K562 (cell line): ENCODE measurements at regions not wholly inside any gene's neighbourhood (a gene's known extent, or its start where the extent isn't known, plus 50 kb on each side); places are given as distances from the start of the nearest gene placed in this dataset.

ENCODE experiments used
- ATAC-seq: fragments of 200-7000 bp; cut with Tn5 transposase; 3 replicates; pipeline ENCODE4 v1.9.1; 2020; ENCODE audit warnings: moderate library complexity
- BruUV-seq: library from RNA; stranded (reverse); fragments of 400-500 nt; replicated peaks from 2 replicates; lab custom pipeline; 2021; lab: Mats Ljungman, UMichigan
- CTCF ChIA-PET: fragments of 300-600 bp; formaldehyde crosslinking; extraction: SDS; loops from one replicate; lab custom pipeline; 2021; ENCODE audit warnings: low intra/inter-chr PET ratio; lab: Yijun Ruan, JAX
- POLR2A ChIA-PET: fragments of 300-600, 350-650 bp; sonication (Branson Sonifier 250); formaldehyde crosslinking; extraction: SDS; loops from one replicate; lab custom pipeline; 2021; ENCODE audit warnings: antibody characterized with exemption, inconsistent platforms; lab: Yijun Ruan, JAX
- DNase-seq, 4 experiments: peaks; one replicate each; pipeline versions ENCODE4 v3.0.0 to v3.0.0-alpha.2; 2011 to 2018; ENCODE audit warnings: low spot score in 3 of 4, mixed read lengths in 3 of 4; ENCODE audit errors: extremely low read depth in 1 of 4
- FAIRE-seq: peaks from 2 replicates; lab custom pipeline; 2011; peaks lifted over from hg19 to GRCh38; lab: Jason Lieb, UNC
- H2AFZ ChIP-seq: 2 replicates; pipeline ENCODE4 v1.6.0; 2011; ENCODE audit warnings: low read depth, low read length, control low read depth, inconsistent platforms
- H3K27ac ChIP-seq: fragments of 200-600 bp; 3 replicates; pipeline ENCODE4 v1.8.0; 2011; ENCODE audit warnings: low read depth, mild to moderate bottlenecking, control low read depth, inconsistent platforms, low read length, moderate library complexity, mixed read lengths; ENCODE audit errors: extremely low read depth
- H3K27me3 ChIP-seq, 2 experiments: fragments of 300-600 bp in 1 of 2; 2 replicates in 1 of 2; 3 replicates in 1 of 2; pipeline versions ENCODE4 v1.6.0 to v1.8.0; 2011; ENCODE audit warnings: inconsistent platforms in 2 of 2, low read length in 2 of 2, mild to moderate bottlenecking in 1 of 2, mixed read lengths in 1 of 2, moderate library complexity in 1 of 2; ENCODE audit not compliant: control insufficient read depth in 2 of 2, insufficient read depth in 2 of 2
- H3K36me3 ChIP-seq: fragments of 300-600 bp; 3 replicates; pipeline ENCODE4 v1.8.0; 2011; ENCODE audit warnings: mild to moderate bottlenecking, low read length, inconsistent platforms; ENCODE audit not compliant: control insufficient read depth, insufficient read depth
- H3K4me1 ChIP-seq, 2 experiments: fragments of 200-600 bp in 1 of 2; replicated peaks in 1 of 2; 2 replicates in 1 of 2; 3 replicates in 1 of 2; pipeline versions ENCODE4 v1.5.1 to v1.8.0; 2011; ENCODE audit warnings: inconsistent platforms in 2 of 2, low read length in 2 of 2, mild to moderate bottlenecking in 1 of 2, mixed read lengths in 1 of 2, moderate library complexity in 1 of 2; ENCODE audit not compliant: control insufficient read depth in 2 of 2, insufficient read depth in 2 of 2
- H3K4me2 ChIP-seq: 2 replicates; pipeline ENCODE4 v1.6.1; 2011; ENCODE audit warnings: low read length, control low read depth, inconsistent platforms, mixed read lengths; ENCODE audit not compliant: insufficient read depth
- H3K4me3 ChIP-seq: fragments of 200-600 bp; sonication (generic), shearing (Covaris generic); 2 replicates; pipeline ENCODE4 v1.5.1; 2016; ENCODE audit warnings: control low read depth, inconsistent platforms
- H3K79me2 ChIP-seq: fragments of 200-600 bp; 3 replicates; pipeline ENCODE4 v1.8.0; 2011; ENCODE audit warnings: low read length, inconsistent platforms; ENCODE audit not compliant: control insufficient read depth, insufficient read depth
- H3K9ac ChIP-seq, 2 experiments: 2 replicates each; pipeline versions ENCODE4 v1.6.0 to v1.6.1; 2011; ENCODE audit warnings: low read depth in 2 of 2, low read length in 2 of 2, control low read depth in 1 of 2, inconsistent platforms in 1 of 2, mild to moderate bottlenecking in 1 of 2, mixed read lengths in 1 of 2; ENCODE audit not compliant: insufficient read depth in 1 of 2
- H3K9me1 ChIP-seq: one replicate; pipeline ENCODE4 v1.6.0; 2011; ENCODE audit warnings: inconsistent platforms, mild to moderate bottlenecking, low read length, moderate library complexity; ENCODE audit not compliant: control insufficient read depth, insufficient read depth
- H3K9me3 ChIP-seq: replicated peaks from 2 replicates; pipeline ENCODE4 v1.5.1; 2011; ENCODE audit warnings: low read depth, low read length, inconsistent platforms; ENCODE audit not compliant: control insufficient read depth, insufficient read depth
- H4K20me1 ChIP-seq: replicated peaks from 2 replicates; pipeline ENCODE4 v1.6.1; 2011; ENCODE audit warnings: low read length, inconsistent platforms, mixed read lengths; ENCODE audit not compliant: control insufficient read depth, insufficient read depth
- CHCHD3 ChIP-seq: fragments of 250-450 bp; sonication (Bioruptor Pico); IDR thresholded peaks from 2 replicates; pipeline ENCODE4 v2.1.2; 2022; ENCODE audit warnings: mild to moderate bottlenecking
- ETS1 ChIP-seq: conservative IDR thresholded peaks from 2 replicates; pipeline ENCODE4 v1.6.1; 2011; ENCODE audit warnings: low read depth, mild to moderate bottlenecking, low read length; ENCODE audit not compliant: control insufficient read depth
- ETS2 ChIP-seq: IDR thresholded peaks from 2 replicates; pipeline ENCODE4 v1.6.1; 2016; ENCODE audit warnings: borderline replicate concordance, missing genetic modification characterization, mild to moderate bottlenecking, moderate library complexity, missing compliant biosample characterization; ENCODE audit not compliant: poor library complexity, severe bottlenecking
- EZH2 ChIP-seq: IDR thresholded peaks from 2 replicates; pipeline ENCODE4 v1.6.1; 2012; ENCODE audit warnings: low read depth, mild to moderate bottlenecking, inconsistent platforms, low read length, borderline replicate concordance
- GATA2 ChIP-seq: sonication (generic); formaldehyde crosslinking; IDR thresholded peaks from 2 replicates; pipeline ENCODE4 v1.4.0; 2020; ENCODE audit warnings: mild to moderate bottlenecking, missing genetic modification reagents
- HDAC2 ChIP-seq: fragments of 450-650 bp; IDR thresholded peaks from 2 replicates; pipeline ENCODE4 v1.6.1; 2016; ENCODE audit warnings: mild to moderate bottlenecking
- HDAC8 ChIP-seq: fragments of 450-650 bp; IDR thresholded peaks from 2 replicates; pipeline ENCODE4 v1.6.1; 2016; ENCODE audit warnings: mild to moderate bottlenecking, missing genetic modification characterization, moderate library complexity, missing compliant biosample characterization
- HNRNPL ChIP-seq: fragments of 200-400 bp; formaldehyde crosslinking; IDR thresholded peaks from 2 replicates; pipeline ENCODE4 v1.6.1; 2017; ENCODE audit warnings: low read depth, mild to moderate bottlenecking, low read length
- NBN ChIP-seq: fragments of 450-650 bp; IDR thresholded peaks from 2 replicates; pipeline ENCODE4 v1.6.1; 2016; ENCODE audit warnings: low read depth, mild to moderate bottlenecking
- PHB ChIP-seq: fragments of 250-450 bp; sonication (Bioruptor Pico); IDR thresholded peaks from 2 replicates; pipeline ENCODE4 v1.5.0; 2021
- PHF21A ChIP-seq: fragments of 450-650 bp; IDR thresholded peaks from 2 replicates; pipeline ENCODE4 v1.6.1; 2017; ENCODE audit warnings: low read depth, borderline replicate concordance
- SAFB ChIP-seq: fragments of 200-400 bp; formaldehyde crosslinking; IDR thresholded peaks from 2 replicates; pipeline ENCODE4 v1.6.1; 2017; ENCODE audit warnings: low read depth, low read length, borderline replicate concordance
- SP1 ChIP-seq: sonication (generic); formaldehyde crosslinking; IDR thresholded peaks from 2 replicates; pipeline ENCODE4 v1.8.1; 2022; ENCODE audit warnings: mild to moderate bottlenecking, missing genetic modification reagents
- SRSF9 ChIP-seq: fragments of 200-400 bp; formaldehyde crosslinking; IDR thresholded peaks from 2 replicates; pipeline ENCODE4 v1.6.1; 2017; ENCODE audit warnings: low read depth, low read length, borderline replicate concordance
- ZEB2 ChIP-seq: fragments of 450-650 bp; IDR thresholded peaks from 2 replicates; pipeline ENCODE4 v1.6.1; 2016
- ZNF253 ChIP-seq: fragments of 250-450 bp; sonication (Bioruptor Pico); conservative IDR thresholded peaks from 2 replicates; pipeline ENCODE4 v1.6.1; 2021; ENCODE audit warnings: mild to moderate bottlenecking
- ZNF274 ChIP-seq: IDR thresholded peaks from 2 replicates; pipeline ENCODE4 v1.6.1; 2011; ENCODE audit warnings: low read depth, mild to moderate bottlenecking, low read length, moderate library complexity, borderline replicate concordance
- ZNF586 ChIP-seq: fragments of 450-650 bp; formaldehyde crosslinking; conservative IDR thresholded peaks from 2 replicates; pipeline ENCODE4 v1.4.0; 2020; ENCODE audit warnings: mild to moderate bottlenecking, moderate library complexity
- ZNF699 ChIP-seq: fragments of 250-450 bp; sonication (Bioruptor Pico); IDR thresholded peaks from 2 replicates; pipeline ENCODE4 v1.8.0; 2021; ENCODE audit warnings: mild to moderate bottlenecking, moderate library complexity; ENCODE audit not compliant: insufficient replicate concordance
- WGBS: fragments of 100-300 bp; shearing (Covaris generic); methylation state at CpG from one replicate; pipeline ENCODE4 v1.1.6; 2016; ENCODE audit warnings: low coverage, mixed read lengths; ENCODE audit not compliant: insufficient coverage; ENCODE audit errors: missing lambda C conversion rate; 5-methylcytosine and 5-hydroxymethylcytosine counted together
- in situ Hi-C: fragments of 300-500 bp; cut with MboI; formaldehyde crosslinking; loops from 4 replicates; pipeline ENCODE4 v1.15.0; 2018; ENCODE audit warnings: inconsistent platforms, mixed read lengths
- intact Hi-C: fragments of 100-400 bp; cut with micrococcal nuclease; formaldehyde crosslinking; loops from 2 replicates; pipeline ENCODE4 v1.14.2; 2022

GRCh38 chr13:81230386-81230785 is 889.5 kb upstream of the SPRY2 start:
- WGBS = 10% methylated on average over 2 of the region's 2 CpGs
- intact Hi-C loops = no loop called here
- no peaks in the 10 kb centered on the region for H4K20me1 ChIP-seq
- no peak for ATAC-seq
- in situ Hi-C loops = no loop called here
- POLR2A ChIA-PET = no interaction called here
- no peak for TF ChIP-seq HNRNPL
- no peak for TF ChIP-seq HDAC8 (tag)
- no peak for TF ChIP-seq ZNF253
- no peak for TF ChIP-seq SRSF9
- TF ChIP-seq NBN = no peak
- TF ChIP-seq EZH2 = no peak
- TF ChIP-seq ZNF699 = no peak
- TF ChIP-seq ZNF586 (CRISPR knock-in tag) = no peak
- no peak for TF ChIP-seq SP1 (CRISPR knock-in tag)
- no peak for TF ChIP-seq CHCHD3 (CRISPR knock-in tag)
- TF ChIP-seq HDAC2 = no peak
- no peak for TF ChIP-seq PHB (CRISPR knock-in tag)
- TF ChIP-seq ETS1 = no peak
- no peak for TF ChIP-seq PHF21A
- TF ChIP-seq GATA2 = no peak
- TF ChIP-seq ZEB2 = no peak
- no peak for TF ChIP-seq ETS2 (tag)
- no peak for TF ChIP-seq SAFB
- TF ChIP-seq ZNF274 = no peak
- TF ChIP-seq, all 486 proteins: peak for 0
- H3K27ac ChIP-seq = no peak overlapping the region
- H2AFZ ChIP-seq = no peak overlapping the region
- FAIRE-seq = no peak
- no peaks in the 10 kb centered on the region for H3K4me1 ChIP-seq
- CTCF ChIA-PET = no interaction called here
- BruUV-seq = no TSS peak
- H3K4me2 ChIP-seq = no peak overlapping the region
- no peak for DNase-seq
- H3K9ac ChIP-seq = no peak overlapping the region
- H3K27me3 ChIP-seq = no peaks in the 10 kb centered on the region
- H3K79me2 ChIP-seq = no peaks in the 10 kb centered on the region
- no peak overlapping the region for H3K4me3 ChIP-seq
- no peaks in the 10 kb centered on the region for H3K9me1 ChIP-seq
- H3K9me3 ChIP-seq = no peaks in the 10 kb centered on the region
- no peaks in the 10 kb centered on the region for H3K36me3 ChIP-seq
